ENCODE measurements at regions not wholly inside any gene's neighbourhood (a gene's known extent, or its start where the extent isn't known, plus 50 kb on each side); places are given as distances from the start of the nearest gene placed in this dataset.

DNA sequence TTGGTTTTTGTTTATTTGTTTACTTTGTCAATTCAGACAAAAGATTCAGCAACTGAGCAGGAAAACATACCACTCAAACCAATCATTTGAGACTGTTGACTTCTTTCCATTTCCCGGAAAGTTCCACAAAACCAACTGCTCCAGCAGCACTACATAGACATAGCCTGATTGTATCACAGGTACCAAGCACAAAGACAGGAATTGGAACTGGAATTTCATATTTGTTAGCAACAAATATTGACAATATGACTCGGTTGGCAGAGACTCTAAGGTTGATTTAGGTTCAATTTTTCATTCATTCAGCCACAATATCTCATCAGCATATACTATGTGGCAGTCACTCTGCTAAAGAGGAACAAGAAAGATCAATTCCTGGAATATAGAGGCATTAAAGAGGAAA lies 364.0 kb downstream of the ZIC3 start:
- TF ChIP-seq POLR2A (IDR thresholded peaks at IDR 0.05; ENCODE audit: low read length) (no peak), GATA1 (IDR thresholded peaks at IDR 0.05; ENCODE audit: low read depth, low read length) (no peak)

Measured in erythroblast (primary cell).